HG03039 (cell line): ENCODE measurements at regions not wholly inside any gene's neighbourhood (a gene's known extent, or its start where the extent isn't known, plus 50 kb on each side); places are given as distances from the start of the nearest gene placed in this dataset.
"Not testable (repeated sequence)": the region's sequence is repeated elsewhere in the genome, so short reads cannot be mapped to it uniquely, and the experiment has no call there.

ENCODE experiments used
- ATAC-seq: cut with Tn5 transposase; IDR thresholded peaks from one replicate; pipeline ENCODE4 v1.9.1; 2021; ENCODE audit warnings: mild to moderate bottlenecking, moderate library complexity; ENCODE audit not compliant: unreplicated experiment

DNA sequence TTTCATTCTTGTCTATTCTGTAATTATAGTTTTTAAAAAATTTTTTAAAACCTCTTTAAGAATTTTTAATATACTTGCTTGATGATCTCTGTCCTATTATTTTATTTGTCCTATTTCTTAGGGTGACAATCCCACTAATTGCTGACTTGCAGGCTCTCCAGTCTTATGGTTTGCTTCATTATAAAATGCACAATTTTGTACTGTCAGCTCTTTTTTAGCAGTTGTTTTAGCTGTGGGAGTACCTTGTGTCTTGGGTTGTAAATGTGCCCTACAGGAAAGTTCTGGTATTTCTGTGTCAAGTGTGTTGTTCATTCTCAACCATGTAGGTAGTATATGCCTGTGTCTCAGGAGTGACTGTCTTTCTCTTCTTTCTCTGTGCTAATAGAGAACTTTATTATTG, 118.2 kb upstream of the IL15 start:
- ATAC-seq = no peak

DNA sequence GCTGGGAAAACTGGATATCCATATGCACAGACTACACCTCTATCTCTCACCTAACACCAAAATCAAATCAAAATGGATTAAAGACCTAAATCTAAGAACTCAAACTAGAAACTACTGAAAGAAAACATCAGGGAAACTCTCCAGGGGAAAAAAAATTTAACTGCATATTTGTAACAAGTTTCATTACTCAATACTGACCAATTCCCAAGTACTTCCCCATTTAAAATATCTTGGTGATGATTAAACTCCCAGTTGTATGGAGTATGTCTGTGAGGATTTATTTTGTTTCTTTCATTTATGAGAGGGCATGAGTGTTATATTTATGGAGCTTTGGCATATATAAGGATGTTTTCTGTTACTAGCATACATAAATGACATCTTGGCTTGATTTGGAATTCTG, 112.3 kb upstream of the IL15 start:
- no peak for ATAC-seq

DNA sequence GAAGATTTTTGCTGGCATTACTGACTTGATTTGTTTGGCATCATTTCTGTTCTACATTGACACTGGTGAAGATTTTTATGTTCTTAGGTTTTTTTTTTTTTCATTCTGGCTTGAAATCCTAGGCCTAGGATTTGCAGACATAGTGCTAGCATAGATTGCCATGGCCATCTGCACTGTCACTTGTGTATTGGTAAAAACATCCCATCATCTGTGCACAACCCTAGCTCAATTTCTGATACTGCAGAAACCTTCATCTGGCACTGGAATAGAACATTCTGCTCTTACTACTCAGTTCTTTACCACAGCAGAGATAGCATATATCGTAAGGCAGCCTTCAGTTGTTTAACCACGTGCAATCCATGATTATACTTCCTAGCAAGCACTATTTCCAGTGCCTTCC, 111.5 kb upstream of the IL15 start:
- no peak for ATAC-seq

DNA sequence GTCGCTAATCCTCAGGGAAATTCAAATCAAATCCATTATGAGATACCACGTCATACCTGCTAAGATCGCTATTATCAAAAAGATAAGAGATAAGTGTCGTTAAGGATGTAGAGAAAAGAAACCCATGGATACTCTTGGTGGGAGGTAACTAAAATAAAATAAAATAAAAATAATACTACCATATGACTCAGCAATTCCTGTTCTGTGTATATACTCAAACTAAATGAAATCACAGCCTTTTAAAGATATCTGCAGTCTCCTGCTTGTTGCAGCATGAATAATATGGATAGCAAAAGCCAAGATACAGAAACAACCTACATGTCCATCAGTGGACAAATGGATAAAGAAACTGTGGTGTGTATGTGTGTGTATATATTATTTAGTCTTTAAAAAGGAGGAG, 105.8 kb upstream of the IL15 start:
- ATAC-seq = no peak

DNA sequence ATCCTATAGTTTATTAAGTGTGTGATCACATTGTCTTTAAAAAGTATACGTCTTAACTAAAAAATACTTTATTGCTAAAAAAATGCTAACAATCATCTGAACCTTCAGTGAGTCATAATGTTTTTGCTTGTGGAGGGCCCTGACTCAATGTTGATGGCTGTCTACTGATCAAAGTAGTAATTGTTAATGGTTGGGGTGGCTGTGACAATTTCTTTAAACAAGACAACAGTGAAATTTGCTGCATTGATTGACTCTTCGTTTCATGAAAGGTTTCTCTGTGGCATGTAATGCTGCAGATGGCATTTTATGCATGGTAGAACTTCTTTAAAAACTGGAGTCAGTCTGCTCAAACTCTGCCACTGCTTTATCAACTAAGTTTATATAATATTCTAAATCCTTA, 101.4 kb upstream of the IL15 start:
- ATAC-seq = no peak

DNA sequence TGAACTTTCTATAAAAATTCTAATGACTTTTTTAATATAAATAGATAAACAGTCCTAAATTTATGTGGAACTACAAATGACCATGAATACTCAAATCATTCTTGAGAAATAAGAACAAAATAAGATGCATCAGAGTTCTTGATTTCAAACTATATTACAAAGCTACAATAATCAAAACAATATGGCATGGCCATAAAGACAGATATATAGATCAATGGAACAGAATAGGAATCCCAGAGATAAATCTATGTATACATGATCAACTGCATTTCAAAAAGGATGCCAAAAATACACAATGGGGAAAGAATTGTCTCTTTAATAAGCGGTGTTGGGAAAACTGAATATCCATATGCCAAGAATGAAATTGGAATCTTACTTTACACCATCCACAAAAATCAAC, 98.4 kb upstream of the IL15 start:
- ATAC-seq = no peak

DNA sequence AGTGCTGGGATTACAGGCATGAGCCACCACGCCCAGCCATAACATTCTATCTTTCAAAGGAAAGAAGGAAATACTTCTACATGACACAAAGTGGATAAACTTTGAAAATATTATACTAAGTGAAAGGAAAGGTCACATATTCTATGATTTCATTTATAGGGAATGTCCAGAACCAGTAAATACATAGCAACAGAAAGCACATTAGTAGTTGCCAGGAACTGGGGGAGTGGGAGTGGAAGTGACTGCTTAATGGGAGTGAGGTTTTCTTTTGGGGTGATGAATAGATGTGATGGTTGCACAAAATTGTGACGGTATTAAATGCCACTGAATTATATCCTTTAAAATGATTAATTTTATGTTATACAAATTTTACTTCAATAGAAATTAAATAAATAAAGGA, 95.7 kb upstream of the IL15 start:
- no peak for ATAC-seq

DNA sequence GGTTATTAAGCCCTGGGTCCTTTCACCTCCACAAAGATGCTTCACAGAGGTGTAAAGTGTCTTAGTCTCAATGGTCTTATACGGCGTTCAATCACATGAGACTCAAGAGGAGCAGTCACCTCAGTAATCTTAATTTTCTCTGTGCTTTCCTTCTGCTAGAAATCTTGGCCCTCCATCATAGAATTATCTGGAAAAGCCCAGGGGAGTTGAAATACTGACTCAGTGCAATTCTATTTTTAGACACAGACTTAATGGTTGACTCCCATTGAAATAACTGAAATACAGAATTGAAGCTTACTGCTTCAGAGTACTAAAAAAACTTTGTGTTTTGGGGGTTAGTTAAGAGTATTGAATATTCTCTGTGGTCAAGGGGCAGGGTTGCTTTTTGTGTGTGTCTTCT, 94.5 kb upstream of the IL15 start:
- no peak for ATAC-seq

DNA sequence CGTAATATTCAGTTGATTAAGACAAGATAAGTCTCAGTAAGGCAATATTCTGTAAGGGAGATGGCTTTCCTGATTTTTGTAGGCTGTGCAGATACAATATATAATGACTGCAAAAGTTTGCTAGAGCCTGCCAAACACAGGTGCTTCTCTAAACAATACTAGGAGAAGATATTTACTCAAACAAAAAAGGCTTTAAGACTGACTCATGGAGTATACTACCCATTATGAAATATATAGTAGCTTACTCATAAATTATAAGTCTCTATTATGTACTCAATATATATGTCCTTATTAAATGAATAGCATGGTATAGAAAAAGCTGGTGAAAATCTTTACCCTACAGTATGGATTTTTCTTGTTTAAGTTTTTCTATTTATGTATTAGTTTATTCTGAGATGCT, 93.2 kb upstream of the IL15 start:
- no peak for ATAC-seq

DNA sequence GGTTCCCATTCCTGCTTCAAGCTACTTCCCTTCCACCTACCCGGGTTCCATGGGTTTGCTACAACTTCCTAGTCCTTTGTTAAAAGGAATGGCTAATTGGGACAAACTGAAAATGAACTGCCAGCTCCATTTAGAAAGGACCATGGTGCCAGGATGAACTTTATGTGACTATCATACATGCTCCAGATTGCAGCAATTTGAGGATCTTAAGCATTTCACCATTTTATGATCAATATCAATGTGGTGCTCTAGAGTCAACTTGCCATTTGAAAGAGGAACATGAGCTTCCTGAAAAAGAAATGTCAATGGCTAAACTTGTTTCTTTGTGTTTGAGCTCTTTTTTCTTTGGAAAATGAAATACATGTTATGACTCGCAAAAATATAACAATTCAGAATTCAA, 92.7 kb upstream of the IL15 start:
- no peak for ATAC-seq

DNA sequence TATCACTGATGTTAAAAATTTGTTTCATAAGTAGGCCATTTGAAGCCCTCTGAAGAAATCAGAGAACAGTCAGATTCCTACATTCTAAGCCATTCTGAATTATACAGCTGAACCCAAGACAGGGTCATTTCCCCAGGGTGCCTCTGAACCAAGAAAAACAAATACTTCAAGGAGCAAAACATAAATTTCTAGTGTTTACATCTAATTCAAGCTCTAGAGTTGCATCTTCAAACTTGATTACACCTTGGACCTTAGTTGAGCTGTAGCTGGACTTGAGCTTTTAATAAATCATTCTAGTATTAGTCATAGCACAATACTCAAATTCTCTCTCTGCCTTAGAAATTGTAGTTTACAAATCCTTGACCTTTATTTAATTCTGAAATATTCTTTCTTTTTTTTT, 87.6 kb upstream of the IL15 start:
- ATAC-seq = no peak

DNA sequence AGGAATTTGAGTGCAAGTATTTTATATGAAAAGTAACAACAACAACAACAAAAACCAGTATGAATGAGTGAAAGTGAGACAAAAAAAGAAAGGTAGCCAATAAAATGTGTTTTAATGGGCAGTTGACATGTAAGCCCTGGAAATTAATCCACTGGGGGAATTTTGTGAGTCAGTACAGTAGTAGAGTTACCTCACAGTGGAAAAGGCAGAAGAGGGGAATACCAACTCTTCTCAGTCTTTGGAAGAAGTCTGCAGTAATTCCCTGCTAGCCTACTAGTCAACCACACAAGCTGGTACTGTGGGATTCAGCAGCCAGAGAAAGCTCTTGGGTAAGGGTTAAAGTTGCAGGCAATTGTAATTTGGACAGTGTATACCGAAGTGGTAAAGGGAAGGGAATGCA, 76.3 kb upstream of the IL15 start:
- ATAC-seq = peak; percentile 84

DNA sequence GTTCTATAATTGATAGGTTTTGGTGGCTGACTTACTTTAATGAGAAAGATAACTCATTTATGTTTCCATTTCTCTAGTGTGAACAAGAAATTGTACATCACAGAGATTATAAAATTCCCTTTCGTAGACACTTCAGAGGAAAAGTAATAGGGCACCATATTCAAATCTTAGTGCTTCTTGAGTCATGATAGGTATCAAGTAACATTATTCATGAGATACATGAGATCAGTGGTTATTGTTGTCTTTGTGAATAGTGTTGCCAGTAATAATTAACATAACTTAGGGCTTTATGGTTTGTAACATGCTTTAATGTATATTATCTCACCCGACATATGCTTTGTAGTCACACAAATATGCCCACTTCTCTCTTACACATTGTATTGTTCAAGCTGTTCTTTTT, 73.7 kb upstream of the IL15 start:
- ATAC-seq = no peak

DNA sequence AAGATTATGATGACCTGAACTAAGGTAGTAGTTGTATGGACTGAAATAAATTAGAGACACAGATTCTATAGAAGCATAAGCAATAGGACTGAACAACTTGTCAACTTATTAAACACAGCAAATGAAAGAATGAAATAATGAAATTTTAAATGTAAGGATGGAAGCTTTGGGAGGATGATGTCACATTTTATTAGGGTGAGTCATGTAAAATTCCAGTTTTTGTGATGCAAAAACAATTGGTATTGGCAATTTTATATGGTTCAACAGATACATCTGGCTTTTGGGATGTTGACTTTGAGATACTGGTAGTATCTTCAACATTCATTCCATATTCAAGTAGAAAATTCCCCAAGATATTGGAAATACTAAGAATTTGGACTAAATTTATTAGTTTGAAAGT, 72.7 kb upstream of the IL15 start:
- no peak for ATAC-seq

DNA sequence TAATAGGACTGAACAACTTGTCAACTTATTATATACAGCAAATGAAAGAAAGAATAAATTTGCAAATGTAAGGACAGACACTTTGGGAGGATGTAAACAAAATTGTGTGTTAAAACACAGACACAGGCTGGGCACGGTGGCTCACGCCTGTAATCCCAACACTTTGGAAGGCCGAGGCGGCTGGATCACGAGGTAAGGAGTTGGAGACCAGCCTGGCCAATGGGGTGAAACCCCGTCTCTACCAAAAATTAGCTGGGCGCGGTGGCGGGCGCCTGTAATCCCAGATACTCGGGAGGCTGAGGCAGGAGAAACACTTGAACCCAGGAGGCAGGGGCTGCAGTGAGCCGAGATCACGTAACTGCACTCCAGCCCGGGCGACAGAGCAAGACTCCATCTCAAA, 71.4 kb upstream of the IL15 start:
- ATAC-seq = not testable (repeated sequence)

DNA sequence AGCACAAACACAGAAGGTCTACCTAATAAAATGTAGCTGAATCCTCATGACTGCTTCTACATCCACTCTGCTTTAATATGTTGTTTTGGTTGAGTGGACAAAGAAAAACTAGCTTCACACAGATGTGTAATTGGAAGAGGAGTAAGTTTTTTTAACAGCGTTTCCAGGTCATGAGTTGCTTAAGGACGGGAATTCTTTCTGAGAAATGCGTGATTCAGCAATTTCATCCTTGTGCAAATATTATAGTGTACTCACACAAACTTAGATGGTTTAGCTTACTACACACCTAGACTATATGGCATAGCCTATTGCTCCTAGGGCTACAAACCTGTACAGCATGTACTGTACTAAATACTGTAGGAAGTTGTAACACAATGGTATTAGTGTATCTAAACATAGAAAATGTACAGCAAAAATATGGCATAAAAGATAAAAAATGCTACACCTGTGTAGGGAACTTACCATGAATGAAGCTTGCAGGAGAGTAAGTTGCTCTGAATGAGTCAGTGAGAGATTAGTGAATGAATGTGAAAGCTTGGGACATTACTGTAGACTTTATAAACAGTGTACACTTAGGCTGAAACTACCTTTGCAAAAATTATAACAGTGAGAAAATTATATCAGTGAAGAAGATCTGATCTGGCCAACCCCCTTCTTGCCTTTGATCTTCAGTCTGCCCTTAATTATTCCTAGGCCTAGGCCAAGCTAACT, 70.8 kb upstream of the IL15 start:
- ATAC-seq = peak; percentile 83

DNA sequence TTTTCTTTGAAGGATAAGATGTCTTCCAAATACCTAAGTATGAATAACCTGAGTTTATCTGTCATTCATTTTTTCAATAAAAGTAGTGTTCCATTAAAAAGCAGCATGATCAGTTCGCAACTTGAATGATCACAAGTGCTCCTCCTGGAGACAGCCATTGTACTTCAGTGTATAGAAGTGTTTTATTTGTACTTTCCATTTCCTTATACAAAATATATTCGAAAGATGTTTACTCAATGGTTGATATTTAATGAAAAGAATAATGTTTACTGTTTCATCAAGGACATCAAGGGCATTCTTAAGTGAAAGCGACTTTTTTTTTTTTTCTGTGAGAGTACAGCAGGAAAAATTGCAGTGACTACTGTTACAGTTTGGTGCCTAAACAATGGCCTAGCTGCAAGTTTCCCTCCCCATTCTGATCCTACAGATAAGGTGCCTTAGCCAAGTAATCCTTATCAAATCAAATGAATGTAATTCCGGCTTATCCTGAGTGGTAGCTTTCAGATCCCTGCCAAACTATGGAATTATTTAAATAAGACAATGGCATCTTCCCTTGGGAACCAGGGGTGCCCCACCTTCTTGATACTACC, 69.0 kb upstream of the IL15 start:
- no peak for ATAC-seq

DNA sequence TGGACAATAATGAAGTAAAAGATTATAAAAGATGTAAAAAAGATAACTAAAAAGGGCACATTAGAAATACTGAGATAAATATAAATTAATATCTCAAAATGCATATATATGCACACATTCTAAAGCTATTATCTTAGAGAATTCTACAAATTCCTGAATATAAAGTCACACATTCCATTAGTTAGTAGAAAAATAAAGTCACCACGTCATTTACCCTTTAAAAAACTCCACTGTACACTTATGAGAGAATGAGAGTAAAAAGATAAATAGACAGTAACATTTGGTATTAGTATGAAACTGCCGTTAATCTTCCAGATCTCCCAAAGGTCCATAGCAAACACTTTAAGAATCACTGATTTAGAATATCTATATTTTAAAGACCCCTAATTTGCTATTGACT, 67.2 kb upstream of the IL15 start:
- ATAC-seq = no peak

DNA sequence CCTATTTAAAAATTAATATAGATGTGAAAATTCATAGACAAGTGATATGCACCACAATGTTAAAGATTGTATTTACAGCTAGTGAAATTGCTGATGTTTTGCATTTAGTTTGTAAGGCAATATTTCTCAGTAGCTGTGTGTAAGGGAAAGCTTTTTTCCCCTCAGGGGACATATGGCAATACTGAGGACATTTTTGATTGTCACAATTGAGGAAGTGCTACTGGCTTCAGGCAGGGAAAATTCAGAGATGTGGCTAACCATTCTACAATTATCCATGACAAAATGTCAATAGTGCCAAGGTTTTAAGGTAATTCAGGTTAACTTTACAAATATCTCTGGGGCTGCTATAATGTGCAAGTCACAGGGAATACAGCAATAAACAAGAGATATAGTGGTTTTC, 66.1 kb upstream of the IL15 start:
- ATAC-seq = no peak

DNA sequence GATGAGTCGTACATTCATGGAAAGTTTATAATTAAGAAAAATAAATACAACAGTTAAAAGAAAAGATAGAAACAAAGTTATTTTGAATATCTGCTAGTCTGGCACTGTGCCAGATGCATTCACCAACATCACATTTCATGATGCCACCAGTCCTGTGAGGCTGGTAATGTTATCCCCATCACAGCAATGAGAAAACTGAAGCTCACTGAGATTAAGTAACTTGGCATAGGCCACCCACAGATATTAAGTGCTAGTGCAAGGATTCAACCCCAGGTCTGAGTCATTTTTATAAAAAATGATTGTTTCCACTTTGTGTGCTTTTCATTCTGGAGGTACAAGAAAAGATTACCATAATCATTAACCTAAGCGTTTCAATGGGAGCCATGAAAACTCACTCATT, 65.0 kb upstream of the IL15 start:
- no peak for ATAC-seq

DNA sequence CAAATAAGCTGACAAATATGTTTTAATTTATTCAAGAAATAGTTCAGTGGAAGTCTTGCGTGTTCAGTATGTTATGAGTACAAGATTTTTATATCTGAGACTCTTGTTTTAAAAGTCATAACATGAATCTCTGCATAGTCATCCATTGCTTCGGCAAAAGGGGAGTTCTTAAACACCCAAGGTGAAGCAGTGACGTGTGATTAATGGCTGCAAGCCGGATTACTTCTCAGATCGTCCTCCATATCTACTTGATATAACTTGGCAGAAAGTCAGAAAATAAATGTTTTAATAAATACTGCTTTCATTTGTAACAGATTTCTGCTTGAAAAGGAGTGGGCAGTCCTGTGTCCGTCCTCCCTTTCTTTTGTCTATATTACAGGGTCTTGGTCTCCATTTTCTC, 64.6 kb upstream of the IL15 start:
- no peak for ATAC-seq

DNA sequence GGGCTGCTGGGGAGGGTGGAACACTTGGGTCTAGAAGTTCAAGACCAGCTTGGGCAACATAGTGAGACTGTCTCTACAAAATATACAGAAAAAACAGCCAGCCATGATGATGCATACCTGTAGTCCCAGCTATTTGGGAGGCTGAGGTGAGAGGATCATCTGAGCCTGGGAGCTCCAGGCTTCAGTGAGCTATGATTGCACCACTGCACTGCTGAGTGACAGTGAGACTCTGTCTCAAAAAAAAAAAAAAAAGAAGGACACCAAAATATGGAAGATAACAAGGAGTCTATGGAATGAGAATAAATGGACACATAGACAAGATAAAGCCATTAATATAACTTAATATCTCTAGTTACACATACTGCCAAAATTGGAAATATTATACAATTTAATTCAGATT, 62.7 kb upstream of the IL15 start:
- ATAC-seq = no peak

DNA sequence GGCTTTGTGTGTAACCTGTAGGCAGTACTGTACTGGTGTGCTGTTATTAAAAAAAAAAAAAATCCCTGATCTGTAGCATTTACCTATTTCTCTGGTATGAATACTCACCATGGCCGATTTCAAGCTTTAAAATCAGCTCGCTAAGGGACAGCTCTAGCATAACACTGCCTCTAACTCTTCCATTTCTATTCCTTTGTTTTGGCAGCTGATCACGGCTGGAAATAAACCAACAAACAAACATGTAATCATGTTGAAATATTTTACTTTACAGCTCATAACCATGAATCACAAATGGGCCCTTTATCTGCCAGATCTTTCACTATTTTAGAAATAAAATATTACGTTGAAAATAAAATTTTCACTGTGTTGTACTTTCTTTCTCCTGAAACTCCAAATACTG, 60.5 kb upstream of the IL15 start:
- ATAC-seq = no peak
